ENCODE measurements at regions not wholly inside any gene's neighbourhood (a gene's known extent, or its start where the extent isn't known, plus 50 kb on each side); places are given as distances from the start of the nearest gene placed in this dataset.

GRCh38 chr1:184919892-184920291 is 54.4 kb downstream of the NIBAN1 start:
- H3K9me3 ChIP-seq = no peaks in the 10 kb centered on the region
- peaks cover 20 to 46% (median 27%) of the 10 kb centered on the region in 4 donors for H3K4me1 ChIP-seq
- no peaks in the 10 kb centered on the region for H3K36me3 ChIP-seq
- H3K27ac ChIP-seq (replicated peaks in 1 of 4) = no peak overlapping the region
- TF ChIP-seq CTCF (IDR thresholded peaks at IDR 0.05) = no peak
- no peak for TF ChIP-seq POLR2AphosphoS5 (IDR thresholded peaks at IDR 0.05)
- no peak for TF ChIP-seq EP300 (IDR thresholded peaks at IDR 0.05)
- no peaks in the 10 kb centered on the region for H3K27me3 ChIP-seq
- DNase-seq (ENCODE audit: extremely low spot score) = no peak
- no peak overlapping the region for H3K4me3 ChIP-seq
- 86% methylated on average over 4 of the region's 4 CpGs for WGBS
- intact Hi-C loops (cut with DNase I) = no loop called here

- DNase-seq (ENCODE audit: extremely low spot score) = no peak
- Histone ChIP-seq H3K9me3 (no peaks in the 10 kb centered on the region), H3K27ac (replicated peaks in 1 of 4) (peak overlapping the region; percentile 52 to 72 (median 58)), H3K27me3 (no peaks in the 10 kb centered on the region), H3K4me1 (peaks cover 32 to 84% (median 60%) of the 10 kb centered on the region in 4 donors), H3K36me3 (no peaks in the 10 kb centered on the region), H3K4me3 (no peak overlapping the region)
- intact Hi-C loops (cut with DNase I) = no loop called here
- TF ChIP-seq POLR2A (IDR thresholded peaks at IDR 0.05; ENCODE audit: low read depth) = no peak
- TF ChIP-seq EP300 (IDR thresholded peaks at IDR 0.05) = no peak
- TF ChIP-seq POLR2AphosphoS5 (IDR thresholded peaks at IDR 0.05) = no peak
- no peak for TF ChIP-seq CTCF (IDR thresholded peaks at IDR 0.05)
- 79% methylated on average over 3 of the region's 3 CpGs for WGBS
Observed at GRCh38 chr1:184915463-184916090, 58.7 kb downstream of the NIBAN1 start.

GRCh38 chr1:184914149-184914548 is 60.2 kb downstream of the NIBAN1 start:
- Histone ChIP-seq H3K36me3 (no peaks in the 10 kb centered on the region), H3K27ac (replicated peaks in 1 of 4) (peak overlapping the region; percentile 52 to 72 (median 58)), H3K27me3 (no peaks in the 10 kb centered on the region), H3K9me3 (no peaks in the 10 kb centered on the region), H3K4me1 (peaks cover 33 to 84% (median 69%) of the 10 kb centered on the region in 4 donors), H3K4me3 (no peak overlapping the region)
- intact Hi-C loops (cut with DNase I) = loop anchor here (5.0 kb wide), 1 partner anchor 33 kb away; no protein-coding TSS in a partner anchor
- DNase-seq (ENCODE audit: extremely low spot score) = no peak
- no peak for TF ChIP-seq POLR2A (IDR thresholded peaks at IDR 0.05; ENCODE audit: low read depth)
- TF ChIP-seq CTCF (IDR thresholded peaks at IDR 0.05) = no peak
- no peak for TF ChIP-seq EP300 (IDR thresholded peaks at IDR 0.05)
- no peak for TF ChIP-seq POLR2AphosphoS5 (IDR thresholded peaks at IDR 0.05)
- WGBS = 51% methylated on average over 4 of the region's 4 CpGs

GRCh38 chr1:184912392-184912791 is 61.9 kb downstream of the NIBAN1 start:
- H3K4me1 ChIP-seq = peaks cover 35 to 90% (median 80%) of the 10 kb centered on the region in 4 donors
- no peak for DNase-seq (ENCODE audit: extremely low spot score)
- H3K27me3 ChIP-seq = no peaks in the 10 kb centered on the region
- no peak overlapping the region for H3K4me3 ChIP-seq
- intact Hi-C loops (cut with DNase I) = loop anchor here (5.0 kb wide), 1 partner anchor 35 kb away; no protein-coding TSS in a partner anchor
- peak overlapping the region in 1 of 4 donors; percentile 25 for H3K27ac ChIP-seq (replicated peaks in 1 of 4)
- 92% methylated on average over 3 of the region's 3 CpGs for WGBS
- H3K36me3 ChIP-seq = no peaks in the 10 kb centered on the region
- TF ChIP-seq CTCF (IDR thresholded peaks at IDR 0.05) (no peak), POLR2AphosphoS5 (IDR thresholded peaks at IDR 0.05) (no peak), POLR2A (IDR thresholded peaks at IDR 0.05; ENCODE audit: low read depth) (no peak), EP300 (IDR thresholded peaks at IDR 0.05) (no peak)
- no peaks in the 10 kb centered on the region for H3K9me3 ChIP-seq

Measured in esophagus muscularis mucosa (tissue), 4 donors.